Nephron progenitor cell (in vitro differentiated cells): ENCODE measurements at regions not wholly inside any gene's neighbourhood (a gene's known extent, or its start where the extent isn't known, plus 50 kb on each side); places are given as distances from the start of the nearest gene placed in this dataset.
A peak's percentile ranks its signal among the peaks of the same experiment; 100 is the strongest.

Source experiments
- DNase-seq: peaks from one replicate; pipeline ENCODE4 v3.0.0; 2021
- H3K27ac Mint-ChIP-seq: 2 replicates; pipeline ENCODE4 v1.8.0; 2021; ENCODE audit warnings: mild to moderate bottlenecking, moderate library complexity, mixed read lengths
- H3K27me3 Mint-ChIP-seq: 2 replicates; pipeline ENCODE4 v1.8.0; 2021; ENCODE audit warnings: mild to moderate bottlenecking, low read depth, mixed read lengths; ENCODE audit not compliant: poor library complexity
- H3K36me3 Mint-ChIP-seq: 2 replicates; pipeline ENCODE4 v1.8.0; 2021; ENCODE audit warnings: low read depth, mixed read lengths
- H3K4me1 Mint-ChIP-seq: 2 replicates; pipeline ENCODE4 v1.8.0; 2021; ENCODE audit warnings: mixed read lengths
- H3K4me3 Mint-ChIP-seq: 2 replicates; pipeline ENCODE4 v1.8.0; 2021; ENCODE audit warnings: mild to moderate bottlenecking, moderate library complexity, mixed read lengths
- H3K9me3 Mint-ChIP-seq: 2 replicates; pipeline ENCODE4 v1.8.0; 2021; ENCODE audit warnings: mild to moderate bottlenecking, moderate library complexity, mixed read lengths
- TF ChIP-seq, protein P1 (sequence below): fragments of 200-600 bp; sonication (generic); IDR thresholded peaks from 2 replicates; pipeline ENCODE4 v1.5.0; 2021; ENCODE audit warnings: antibody characterized with exemption

- Mint-ChIP-seq H3K4me3 (no peak overlapping the region), H3K9me3 (no peaks in the 10 kb centered on the region), H3K4me1 (peaks cover 6% of the 10 kb centered on the region), H3K36me3 (no peaks in the 10 kb centered on the region), H3K27ac (no peak overlapping the region), H3K27me3 (peaks cover 3% of the 10 kb centered on the region)
- TF ChIP-seq, protein P1, sequence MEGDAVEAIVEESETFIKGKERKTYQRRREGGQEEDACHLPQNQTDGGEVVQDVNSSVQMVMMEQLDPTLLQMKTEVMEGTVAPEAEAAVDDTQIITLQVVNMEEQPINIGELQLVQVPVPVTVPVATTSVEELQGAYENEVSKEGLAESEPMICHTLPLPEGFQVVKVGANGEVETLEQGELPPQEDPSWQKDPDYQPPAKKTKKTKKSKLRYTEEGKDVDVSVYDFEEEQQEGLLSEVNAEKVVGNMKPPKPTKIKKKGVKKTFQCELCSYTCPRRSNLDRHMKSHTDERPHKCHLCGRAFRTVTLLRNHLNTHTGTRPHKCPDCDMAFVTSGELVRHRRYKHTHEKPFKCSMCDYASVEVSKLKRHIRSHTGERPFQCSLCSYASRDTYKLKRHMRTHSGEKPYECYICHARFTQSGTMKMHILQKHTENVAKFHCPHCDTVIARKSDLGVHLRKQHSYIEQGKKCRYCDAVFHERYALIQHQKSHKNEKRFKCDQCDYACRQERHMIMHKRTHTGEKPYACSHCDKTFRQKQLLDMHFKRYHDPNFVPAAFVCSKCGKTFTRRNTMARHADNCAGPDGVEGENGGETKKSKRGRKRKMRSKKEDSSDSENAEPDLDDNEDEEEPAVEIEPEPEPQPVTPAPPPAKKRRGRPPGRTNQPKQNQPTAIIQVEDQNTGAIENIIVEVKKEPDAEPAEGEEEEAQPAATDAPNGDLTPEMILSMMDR, result no peak
- DNase-seq, result no peak
These were observed 328.2 kb upstream of the MEX3C start for GRCh38 chr18:51525453-51526225.

GRCh38 chr18:51527826-51528225 is 330.3 kb upstream of the MEX3C start:
- H3K27ac Mint-ChIP-seq, result no peak overlapping the region
- no peak for DNase-seq
- peaks cover 3% of the 10 kb centered on the region for H3K27me3 Mint-ChIP-seq
- peaks cover 6% of the 10 kb centered on the region for H3K4me1 Mint-ChIP-seq
- peaks cover 3% of the 10 kb centered on the region for H3K9me3 Mint-ChIP-seq
- H3K4me3 Mint-ChIP-seq, result no peak overlapping the region
- no peaks in the 10 kb centered on the region for H3K36me3 Mint-ChIP-seq
- TF ChIP-seq, protein P1, result no peak

- H3K27me3 Mint-ChIP-seq, result no peaks in the 10 kb centered on the region
- no peaks in the 10 kb centered on the region for H3K36me3 Mint-ChIP-seq
- H3K4me1 Mint-ChIP-seq, result peaks cover 6% of the 10 kb centered on the region
- DNase-seq, result no peak
- no peak overlapping the region for H3K27ac Mint-ChIP-seq
- peaks cover 7% of the 10 kb centered on the region for H3K9me3 Mint-ChIP-seq
- no peak overlapping the region for H3K4me3 Mint-ChIP-seq
- TF ChIP-seq, protein P1, result no peak
These were observed 334.0 kb upstream of the MEX3C start for GRCh38 chr18:51531501-51531900.

GRCh38 chr18:51537487-51537886 is 340.0 kb upstream of the MEX3C start:
- Mint-ChIP-seq H3K36me3 (no peaks in the 10 kb centered on the region), H3K9me3 (peaks cover 7% of the 10 kb centered on the region), H3K4me3 (no peak overlapping the region), H3K27me3 (no peaks in the 10 kb centered on the region), H3K27ac (no peak overlapping the region), H3K4me1 (no peaks in the 10 kb centered on the region)
- TF ChIP-seq, protein P1, result peak; percentile 12
- peak; percentile 41 for DNase-seq

DNA sequence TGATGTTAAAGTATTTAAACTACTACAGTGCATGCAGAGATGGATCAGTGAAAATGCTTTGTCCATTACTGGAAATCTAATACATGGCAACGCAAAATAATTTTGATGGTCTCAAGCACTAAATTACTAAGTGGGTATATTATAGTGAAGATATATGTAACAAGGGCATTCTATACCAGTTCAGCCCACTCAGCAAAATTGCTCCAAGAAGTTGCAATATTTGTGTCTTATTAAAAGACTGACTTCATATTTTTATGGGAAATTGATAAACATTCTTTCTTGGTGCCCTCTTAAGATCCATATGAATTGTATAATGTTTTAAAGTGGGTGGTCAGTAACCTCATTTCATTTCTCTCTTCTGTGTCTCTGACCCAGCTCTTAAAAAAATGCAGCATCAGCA is 343.1 kb upstream of the MEX3C start:
- DNase-seq, result no peak
- TF ChIP-seq, protein P1, result no peak
- Mint-ChIP-seq H3K27ac (no peak overlapping the region), H3K4me1 (no peaks in the 10 kb centered on the region), H3K27me3 (no peaks in the 10 kb centered on the region), H3K36me3 (no peaks in the 10 kb centered on the region), H3K4me3 (no peak overlapping the region), H3K9me3 (no peaks in the 10 kb centered on the region)

DNA sequence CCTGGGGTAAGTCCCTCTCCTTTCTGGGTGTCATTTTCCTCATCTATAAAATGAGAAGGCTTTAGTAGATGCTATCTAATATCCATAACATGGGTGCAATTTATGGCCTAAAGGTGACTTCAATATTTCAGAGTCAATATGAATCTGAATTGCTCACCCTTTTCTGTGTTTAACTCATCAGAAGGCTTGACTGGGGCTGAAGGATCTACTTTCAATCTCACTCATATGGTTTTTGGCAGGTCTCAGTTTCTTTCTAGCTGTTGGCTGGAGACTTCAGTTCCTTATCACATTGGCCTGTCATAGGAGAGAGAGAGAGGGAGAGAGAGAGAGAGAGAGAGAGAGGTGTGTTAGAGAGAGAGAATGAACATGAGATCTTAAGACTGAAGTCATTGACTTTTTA is 343.7 kb upstream of the MEX3C start:
- Mint-ChIP-seq H3K36me3 (no peaks in the 10 kb centered on the region), H3K27me3 (no peaks in the 10 kb centered on the region), H3K4me3 (no peak overlapping the region), H3K4me1 (no peaks in the 10 kb centered on the region), H3K27ac (no peak overlapping the region), H3K9me3 (no peaks in the 10 kb centered on the region)
- TF ChIP-seq, protein P1, result no peak
- DNase-seq, result no peak
